ENCODE measurements at regions not wholly inside any gene's neighbourhood (a gene's known extent, or its start where the extent isn't known, plus 50 kb on each side); places are given as distances from the start of the nearest gene placed in this dataset.
"Not testable (repeated sequence)": the region's sequence is repeated elsewhere in the genome, so short reads cannot be mapped to it uniquely, and the experiment has no call there.

DNA sequence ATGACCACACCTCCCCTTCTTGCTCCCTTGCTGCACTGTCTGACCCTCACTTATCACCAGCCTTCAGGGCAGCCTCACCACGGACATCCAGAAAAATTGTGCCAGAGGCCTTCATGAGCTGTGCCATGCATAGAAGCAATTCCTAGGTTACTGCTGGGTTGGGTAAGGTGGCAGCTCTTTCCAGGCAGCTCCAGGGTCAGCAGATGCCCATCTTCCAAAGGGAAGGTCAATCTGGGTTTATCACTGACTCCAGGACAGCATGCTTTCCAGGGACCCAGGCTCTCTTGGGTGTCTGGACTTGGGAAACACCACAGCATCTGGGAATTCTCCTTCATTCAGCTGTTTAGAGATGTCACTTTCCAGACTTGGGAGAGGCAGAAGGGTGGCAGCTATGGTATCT lies 188.9 kb upstream of the CXCL12 start:
- no peak for TF ChIP-seq YY1 (IDR thresholded peaks at IDR 0.05; ENCODE audit: insufficient read depth, insufficient read length)
- TF ChIP-seq SUZ12 (IDR thresholded peaks at IDR 0.05; ENCODE audit: extremely low read depth, insufficient read depth, insufficient read length), result no peak
- TF ChIP-seq ZNF274 (IDR thresholded peaks at IDR 0.05; ENCODE audit: low read depth, low read length), result no peak
- no peaks in the 10 kb centered on the region for H3K36me3 ChIP-seq (ENCODE audit: insufficient read depth, insufficient read length, low read length)
- no peak overlapping the region for H3K9ac ChIP-seq (ENCODE audit: insufficient read length, low read depth)
- no peak overlapping the region for H3K4me3 ChIP-seq (ENCODE audit: insufficient read length, low read depth)
- no peaks in the 10 kb centered on the region for H3K9me3 ChIP-seq (ENCODE audit: insufficient read depth, low read length)
- H3K4me1 ChIP-seq (ENCODE audit: insufficient read depth, insufficient read length), result no peaks in the 10 kb centered on the region
- no peaks in the 10 kb centered on the region for H3K27me3 ChIP-seq (ENCODE audit: insufficient read depth, insufficient read length)
- DNase-seq (ENCODE audit: low read depth, low spot score), result no peak

- H3K27me3 ChIP-seq (ENCODE audit: insufficient read depth, insufficient read length), result no peaks in the 10 kb centered on the region
- H3K4me1 ChIP-seq (ENCODE audit: insufficient read depth, insufficient read length), result no peaks in the 10 kb centered on the region
- no peak for DNase-seq (ENCODE audit: low read depth, low spot score)
- H3K9ac ChIP-seq (ENCODE audit: insufficient read length, low read depth), result no peak overlapping the region
- TF ChIP-seq ZNF274 (IDR thresholded peaks at IDR 0.05; ENCODE audit: low read depth, low read length) (no peak), YY1 (IDR thresholded peaks at IDR 0.05; ENCODE audit: insufficient read depth, insufficient read length) (no peak), SUZ12 (IDR thresholded peaks at IDR 0.05; ENCODE audit: extremely low read depth, insufficient read depth, insufficient read length) (no peak)
- no peaks in the 10 kb centered on the region for H3K9me3 ChIP-seq (ENCODE audit: insufficient read depth, low read length)
- no peaks in the 10 kb centered on the region for H3K36me3 ChIP-seq (ENCODE audit: insufficient read depth, insufficient read length, low read length)
- no peak overlapping the region for H3K4me3 ChIP-seq (ENCODE audit: insufficient read length, low read depth)
Measured at GRCh38 chr10:44574596-44575480, 189.9 kb upstream of the CXCL12 start.

DNA sequence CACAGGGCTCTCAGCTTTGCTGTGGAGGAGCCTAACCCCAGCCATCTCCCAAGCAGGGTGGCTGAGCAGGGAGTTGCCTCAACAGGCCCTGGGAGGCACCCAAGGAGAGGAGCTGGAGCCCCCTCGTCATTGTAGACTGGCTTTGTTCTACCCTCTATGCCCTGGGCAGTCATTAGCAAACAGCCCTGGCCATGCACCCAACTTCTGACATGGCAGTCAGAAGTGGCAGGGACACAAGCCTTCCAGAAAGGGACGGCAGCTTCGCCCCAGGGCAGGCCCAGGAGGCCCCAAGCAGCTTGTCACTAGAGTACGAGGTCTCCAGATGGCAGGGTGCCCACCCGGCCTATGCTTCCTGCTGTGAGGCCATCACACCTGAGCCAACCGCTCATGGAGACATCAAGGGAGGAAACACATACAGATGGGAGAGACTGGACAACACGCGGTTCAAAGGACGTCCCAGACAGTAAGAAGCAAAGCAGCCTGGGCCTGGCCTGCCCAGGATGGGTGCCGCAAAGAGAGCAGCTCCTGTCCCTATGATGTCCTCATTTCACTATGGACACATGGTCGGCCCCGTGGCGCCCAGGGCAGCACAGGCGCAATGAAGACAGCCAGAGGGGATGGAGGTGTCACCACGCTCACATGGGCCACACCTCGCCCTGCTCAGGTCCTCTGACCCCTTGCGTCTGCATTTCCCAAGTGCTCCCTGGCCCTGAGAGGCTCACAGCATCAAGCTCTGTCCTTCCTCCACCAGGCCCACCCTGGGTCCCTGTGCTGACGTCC lies 190.9 kb upstream of the CXCL12 start:
- no peak overlapping the region for H3K9ac ChIP-seq (ENCODE audit: insufficient read length, low read depth)
- DNase-seq (ENCODE audit: low read depth, low spot score), result no peak
- no peak overlapping the region for H3K4me3 ChIP-seq (ENCODE audit: insufficient read length, low read depth)
- no peaks in the 10 kb centered on the region for H3K4me1 ChIP-seq (ENCODE audit: insufficient read depth, insufficient read length)
- H3K27me3 ChIP-seq (ENCODE audit: insufficient read depth, insufficient read length), result no peaks in the 10 kb centered on the region
- TF ChIP-seq ZNF274 (IDR thresholded peaks at IDR 0.05; ENCODE audit: low read depth, low read length) (no peak), SUZ12 (IDR thresholded peaks at IDR 0.05; ENCODE audit: extremely low read depth, insufficient read depth, insufficient read length) (no peak), YY1 (IDR thresholded peaks at IDR 0.05; ENCODE audit: insufficient read depth, insufficient read length) (no peak)
- H3K9me3 ChIP-seq (ENCODE audit: insufficient read depth, low read length), result no peaks in the 10 kb centered on the region
- H3K36me3 ChIP-seq (ENCODE audit: insufficient read depth, insufficient read length, low read length), result no peaks in the 10 kb centered on the region

GRCh38 chr10:44576702-44577191 lies 191.8 kb upstream of the CXCL12 start:
- DNase-seq (ENCODE audit: low read depth, low spot score), result no peak
- no peak for TF ChIP-seq ZNF274 (IDR thresholded peaks at IDR 0.05; ENCODE audit: low read depth, low read length)
- no peak for TF ChIP-seq YY1 (IDR thresholded peaks at IDR 0.05; ENCODE audit: insufficient read depth, insufficient read length)
- no peak for TF ChIP-seq SUZ12 (IDR thresholded peaks at IDR 0.05; ENCODE audit: extremely low read depth, insufficient read depth, insufficient read length)
- H3K4me3 ChIP-seq (ENCODE audit: insufficient read length, low read depth), result no peak overlapping the region

GRCh38 chr10:44577533-44577932 lies 192.6 kb upstream of the CXCL12 start:
- no peak overlapping the region for H3K9ac ChIP-seq (ENCODE audit: insufficient read length, low read depth)
- TF ChIP-seq ZNF274 (IDR thresholded peaks at IDR 0.05; ENCODE audit: low read depth, low read length), result no peak
- no peak for TF ChIP-seq SUZ12 (IDR thresholded peaks at IDR 0.05; ENCODE audit: extremely low read depth, insufficient read depth, insufficient read length)
- no peak for TF ChIP-seq YY1 (IDR thresholded peaks at IDR 0.05; ENCODE audit: insufficient read depth, insufficient read length)

More at GRCh38 chr10:44576702-44577191, 191.8 kb upstream of the CXCL12 start:
- no peaks in the 10 kb centered on the region for H3K27me3 ChIP-seq (ENCODE audit: insufficient read depth, insufficient read length)
- no peaks in the 10 kb centered on the region for H3K36me3 ChIP-seq (ENCODE audit: insufficient read depth, insufficient read length, low read length)
- H3K9me3 ChIP-seq (ENCODE audit: insufficient read depth, low read length), result no peaks in the 10 kb centered on the region
- no peak overlapping the region for H3K9ac ChIP-seq (ENCODE audit: insufficient read length, low read depth)
- no peaks in the 10 kb centered on the region for H3K4me1 ChIP-seq (ENCODE audit: insufficient read depth, insufficient read length)

DNA sequence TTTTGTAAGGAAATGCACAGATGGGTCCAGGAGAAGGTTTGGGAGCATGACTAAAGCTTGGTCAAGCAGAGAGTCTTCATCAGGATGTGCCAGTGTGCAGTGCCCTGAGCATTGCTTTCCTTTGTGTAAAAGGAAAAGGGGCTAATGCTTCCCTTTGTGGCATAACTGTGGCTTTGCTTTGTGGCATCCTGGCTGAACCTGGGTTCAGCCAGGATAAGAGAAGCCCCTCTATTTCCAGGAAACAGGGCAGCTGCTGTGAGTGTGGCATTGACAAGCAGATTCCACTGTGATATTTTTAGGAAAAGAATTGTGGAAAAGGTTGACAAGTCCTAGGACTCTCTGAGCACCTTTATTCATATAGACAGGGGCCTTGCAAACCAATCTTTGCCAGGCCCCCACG lies 193.4 kb upstream of the CXCL12 start:
- no peak for DNase-seq (ENCODE audit: low read depth, low spot score)
- no peak overlapping the region for H3K4me3 ChIP-seq (ENCODE audit: insufficient read length, low read depth)

More at GRCh38 chr10:44577533-44577932, 192.6 kb upstream of the CXCL12 start:
- Histone ChIP-seq H3K27me3 (ENCODE audit: insufficient read depth, insufficient read length) (no peaks in the 10 kb centered on the region), H3K36me3 (ENCODE audit: insufficient read depth, insufficient read length, low read length) (no peaks in the 10 kb centered on the region), H3K4me3 (ENCODE audit: insufficient read length, low read depth) (no peak overlapping the region), H3K9me3 (ENCODE audit: insufficient read depth, low read length) (no peaks in the 10 kb centered on the region), H3K4me1 (ENCODE audit: insufficient read depth, insufficient read length) (no peaks in the 10 kb centered on the region)
- no peak for DNase-seq (ENCODE audit: low read depth, low spot score)

GRCh38 chr10:44578963-44579362 lies 194.1 kb upstream of the CXCL12 start:
- H3K4me1 ChIP-seq (ENCODE audit: insufficient read depth, insufficient read length); H3K9ac ChIP-seq (ENCODE audit: insufficient read length, low read depth); H3K9me3 ChIP-seq (ENCODE audit: insufficient read depth, low read length); H3K36me3 ChIP-seq (ENCODE audit: insufficient read depth, insufficient read length, low read length); H3K27me3 ChIP-seq (ENCODE audit: insufficient read depth, insufficient read length); DNase-seq (ENCODE audit: low read depth, low spot score); H3K4me3 ChIP-seq (ENCODE audit: insufficient read length, low read depth): not testable (repeated sequence)

More for the DNA sequence above, 193.4 kb upstream of the CXCL12 start:
- Histone ChIP-seq H3K9me3 (ENCODE audit: insufficient read depth, low read length) (no peaks in the 10 kb centered on the region), H3K9ac (ENCODE audit: insufficient read length, low read depth) (no peak overlapping the region), H3K27me3 (ENCODE audit: insufficient read depth, insufficient read length) (no peaks in the 10 kb centered on the region), H3K4me1 (ENCODE audit: insufficient read depth, insufficient read length) (no peaks in the 10 kb centered on the region), H3K36me3 (ENCODE audit: insufficient read depth, insufficient read length, low read length) (no peaks in the 10 kb centered on the region)
- TF ChIP-seq ZNF274 (IDR thresholded peaks at IDR 0.05; ENCODE audit: low read depth, low read length) (no peak), YY1 (IDR thresholded peaks at IDR 0.05; ENCODE audit: insufficient read depth, insufficient read length) (no peak)
